Esophagus squamous epithelium (tissue), 4 donors: ENCODE measurements at regions not wholly inside any gene's neighbourhood (a gene's known extent, or its start where the extent isn't known, plus 50 kb on each side); places are given as distances from the start of the nearest gene placed in this dataset.

Experiments used
- POLR2A ChIP-seq, 4 donors: fragments of 450-650 bp; IDR thresholded peaks; one replicate each; pipeline ENCODE4 v1.6.1; 2017; ENCODE audit warnings: antibody characterized with exemption in 4 of 4, mild to moderate bottlenecking in 4 of 4, moderate library complexity in 3 of 4
- TF ChIP-seq, protein P1 (sequence below), 6 experiments: fragments of 450-650 bp in 4 of 6; fragments of 200-600 bp in 2 of 6; sonication (generic) in 2 of 6; IDR thresholded peaks; one replicate each; pipeline ENCODE4 v1.5.1; 2016 to 2019; ENCODE audit warnings: antibody characterized with exemption in 6 of 6, mild to moderate bottlenecking in 4 of 6, moderate library complexity in 4 of 6

GRCh38 chr21:30058928-30059327 lies 107.7 kb downstream of the CLDN17 start:
- TF ChIP-seq, protein P1, sequence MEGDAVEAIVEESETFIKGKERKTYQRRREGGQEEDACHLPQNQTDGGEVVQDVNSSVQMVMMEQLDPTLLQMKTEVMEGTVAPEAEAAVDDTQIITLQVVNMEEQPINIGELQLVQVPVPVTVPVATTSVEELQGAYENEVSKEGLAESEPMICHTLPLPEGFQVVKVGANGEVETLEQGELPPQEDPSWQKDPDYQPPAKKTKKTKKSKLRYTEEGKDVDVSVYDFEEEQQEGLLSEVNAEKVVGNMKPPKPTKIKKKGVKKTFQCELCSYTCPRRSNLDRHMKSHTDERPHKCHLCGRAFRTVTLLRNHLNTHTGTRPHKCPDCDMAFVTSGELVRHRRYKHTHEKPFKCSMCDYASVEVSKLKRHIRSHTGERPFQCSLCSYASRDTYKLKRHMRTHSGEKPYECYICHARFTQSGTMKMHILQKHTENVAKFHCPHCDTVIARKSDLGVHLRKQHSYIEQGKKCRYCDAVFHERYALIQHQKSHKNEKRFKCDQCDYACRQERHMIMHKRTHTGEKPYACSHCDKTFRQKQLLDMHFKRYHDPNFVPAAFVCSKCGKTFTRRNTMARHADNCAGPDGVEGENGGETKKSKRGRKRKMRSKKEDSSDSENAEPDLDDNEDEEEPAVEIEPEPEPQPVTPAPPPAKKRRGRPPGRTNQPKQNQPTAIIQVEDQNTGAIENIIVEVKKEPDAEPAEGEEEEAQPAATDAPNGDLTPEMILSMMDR (IDR thresholded peaks at IDR 0.05), result no peak
- no peak for TF ChIP-seq POLR2A (IDR thresholded peaks at IDR 0.05)
